ENCODE measurements at regions not wholly inside any gene's neighbourhood (a gene's known extent, or its start where the extent isn't known, plus 50 kb on each side); places are given as distances from the start of the nearest gene placed in this dataset.

DNA sequence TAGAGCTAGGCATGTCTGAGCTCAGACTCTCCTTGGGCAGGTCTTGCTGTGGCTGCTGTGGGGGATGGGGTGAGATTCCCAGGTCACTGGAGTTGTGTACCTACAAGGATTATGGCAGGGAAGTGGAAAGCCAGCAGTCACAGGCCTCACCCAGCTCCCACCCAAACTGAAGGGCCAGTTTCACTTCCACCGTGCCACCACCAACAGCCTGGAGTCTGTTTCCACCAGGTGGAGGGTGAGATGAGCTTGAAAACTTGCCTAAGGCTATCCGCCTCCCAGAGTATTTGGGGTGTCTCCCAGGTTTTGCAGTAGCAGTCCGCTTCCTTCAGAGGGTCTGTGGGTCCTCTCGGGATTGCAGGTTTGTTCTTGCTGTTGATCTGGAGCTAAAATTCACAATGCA lies 327.7 kb downstream of the PTPRC start:
- Mint-ChIP-seq H3K36me3 (peaks cover 5 to 22% of the 10 kb centered on the region in 2 donors), H3K9me3 (peaks cover 10 to 22% of the 10 kb centered on the region in 2 donors), H3K27ac (peak overlapping the region in 1 of 2 donors; percentile 26)
- DNase-seq (ENCODE audit: low spot score in 2 of 2) (no peak), ATAC-seq (no peak)

- no peak overlapping the region for H3K27ac Mint-ChIP-seq
- peaks cover 10 to 13% of the 10 kb centered on the region in 2 donors for H3K9me3 Mint-ChIP-seq
- ATAC-seq: peak; percentile 14 to 46
- peaks cover 5 to 18% of the 10 kb centered on the region in 2 donors for H3K36me3 Mint-ChIP-seq
- DNase-seq (ENCODE audit: low spot score in 2 of 2): no peak
Measured at GRCh38 chr1:198967566-198967965, 328.7 kb downstream of the PTPRC start.

DNA sequence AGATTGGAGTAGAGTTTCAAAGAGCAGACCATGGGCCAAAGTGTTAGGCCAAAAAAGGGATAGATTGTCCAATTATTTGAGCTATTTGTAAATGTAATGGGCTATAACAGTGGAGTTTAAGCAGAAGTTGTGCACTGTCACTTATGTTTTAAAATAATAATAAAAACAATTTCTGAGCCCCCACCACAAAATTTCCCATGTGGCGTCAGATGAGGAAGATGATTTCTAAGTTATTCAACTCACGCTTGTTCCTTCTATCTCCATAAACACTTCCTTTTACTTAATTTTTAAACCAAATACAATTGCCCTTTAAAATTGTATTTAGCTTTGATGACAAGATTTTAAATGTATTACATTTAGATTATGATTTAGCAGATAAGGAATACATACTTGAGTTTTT lies 330.0 kb downstream of the PTPRC start:
- Mint-ChIP-seq H3K36me3 (peaks cover 5 to 18% of the 10 kb centered on the region in 2 donors), H3K9me3 (peaks cover 6 to 9% of the 10 kb centered on the region in 2 donors), H3K27ac (no peak overlapping the region)
- no peak for DNase-seq (ENCODE audit: low spot score in 2 of 2)
- no peak for ATAC-seq

DNA sequence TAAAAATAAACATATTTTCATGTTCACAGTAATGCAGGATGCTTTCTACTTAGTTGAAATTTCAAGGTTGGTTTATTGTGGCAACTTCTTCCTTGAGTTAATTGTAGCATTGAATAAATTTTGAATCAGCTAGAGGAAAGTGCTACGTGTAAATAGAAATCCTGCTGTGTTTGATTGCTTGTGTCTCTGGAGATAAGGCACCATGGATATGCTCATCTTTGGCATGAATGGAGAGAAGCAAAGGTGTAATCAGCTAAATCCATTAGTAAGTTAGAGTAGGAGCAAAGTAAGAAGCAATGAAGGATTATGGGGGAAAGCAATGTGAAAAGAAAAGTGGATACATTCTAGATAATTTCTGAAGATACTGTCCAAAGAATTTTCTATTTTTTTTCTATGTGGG lies 331.1 kb downstream of the PTPRC start:
- no peak for ATAC-seq
- H3K27ac Mint-ChIP-seq: no peak overlapping the region

GRCh38 chr1:198970916-198971315 lies 332.1 kb downstream of the PTPRC start:
- peak in 1 of 2 donors; percentile 28 for ATAC-seq
- H3K9me3 Mint-ChIP-seq: peaks cover 2 to 6% of the 10 kb centered on the region in 2 donors
- peaks cover 2% of the 10 kb centered on the region in 2 donors for H3K36me3 Mint-ChIP-seq
- H3K27ac Mint-ChIP-seq: no peak overlapping the region
- no peak for DNase-seq (ENCODE audit: low spot score in 2 of 2)

More for the DNA sequence above, 331.1 kb downstream of the PTPRC start:
- Mint-ChIP-seq H3K9me3 (peaks cover 6 to 9% of the 10 kb centered on the region in 2 donors), H3K36me3 (peaks cover 5 to 11% of the 10 kb centered on the region in 2 donors)
- no peak for DNase-seq (ENCODE audit: low spot score in 2 of 2)

DNA sequence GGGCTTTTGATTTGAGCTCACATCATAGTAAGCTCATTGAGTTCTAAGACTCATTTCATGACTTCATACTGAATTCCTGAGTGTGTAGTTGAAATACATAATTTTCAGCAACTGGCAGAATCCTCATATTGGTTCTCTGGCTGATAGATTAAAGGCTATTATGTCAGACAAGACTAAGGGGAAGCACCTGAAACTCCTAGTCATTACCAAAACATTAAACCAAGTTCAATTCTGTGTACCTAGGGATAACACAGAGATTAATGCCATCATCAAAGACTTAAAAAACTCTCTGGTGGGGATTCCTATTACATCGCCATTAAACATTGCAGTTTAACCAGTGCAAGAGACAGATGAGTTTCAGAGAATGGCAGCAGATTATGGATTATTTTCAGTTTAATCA lies 339.1 kb downstream of the PTPRC start:
- no peak for DNase-seq (ENCODE audit: low spot score in 2 of 2)
- ATAC-seq: peak; percentile 52 to 94
- peaks cover 0 to 6% of the 10 kb centered on the region in 2 donors for H3K9me3 Mint-ChIP-seq
- H3K36me3 Mint-ChIP-seq: peaks cover 0 to 4% of the 10 kb centered on the region in 2 donors
- no peak overlapping the region for H3K27ac Mint-ChIP-seq

GRCh38 chr1:198978523-198978922 lies 339.7 kb downstream of the PTPRC start:
- peak; percentile 28 to 74 for ATAC-seq
- H3K27ac Mint-ChIP-seq: no peak overlapping the region

GRCh38 chr1:198986036-198986435 lies 347.2 kb downstream of the PTPRC start:
- peaks cover 0 to 6% of the 10 kb centered on the region in 2 donors for H3K9me3 Mint-ChIP-seq
- ATAC-seq (no peak), DNase-seq (ENCODE audit: low spot score in 2 of 2) (no peak)
- H3K36me3 Mint-ChIP-seq: peaks cover 0 to 6% of the 10 kb centered on the region in 2 donors
- H3K27ac Mint-ChIP-seq: no peak overlapping the region

More at GRCh38 chr1:198978523-198978922, 339.7 kb downstream of the PTPRC start:
- DNase-seq (ENCODE audit: low spot score in 2 of 2): no peak
- H3K36me3 Mint-ChIP-seq: peaks cover 0 to 4% of the 10 kb centered on the region in 2 donors
- peaks cover 0 to 6% of the 10 kb centered on the region in 2 donors for H3K9me3 Mint-ChIP-seq

- peaks cover 0 to 6% of the 10 kb centered on the region in 2 donors for H3K36me3 Mint-ChIP-seq
- ATAC-seq (no peak), DNase-seq (ENCODE audit: low spot score in 2 of 2) (no peak)
- no peak overlapping the region for H3K27ac Mint-ChIP-seq
- peaks cover 0 to 6% of the 10 kb centered on the region in 2 donors for H3K9me3 Mint-ChIP-seq
Measured at GRCh38 chr1:198986442-198986841, 347.6 kb downstream of the PTPRC start.

DNA sequence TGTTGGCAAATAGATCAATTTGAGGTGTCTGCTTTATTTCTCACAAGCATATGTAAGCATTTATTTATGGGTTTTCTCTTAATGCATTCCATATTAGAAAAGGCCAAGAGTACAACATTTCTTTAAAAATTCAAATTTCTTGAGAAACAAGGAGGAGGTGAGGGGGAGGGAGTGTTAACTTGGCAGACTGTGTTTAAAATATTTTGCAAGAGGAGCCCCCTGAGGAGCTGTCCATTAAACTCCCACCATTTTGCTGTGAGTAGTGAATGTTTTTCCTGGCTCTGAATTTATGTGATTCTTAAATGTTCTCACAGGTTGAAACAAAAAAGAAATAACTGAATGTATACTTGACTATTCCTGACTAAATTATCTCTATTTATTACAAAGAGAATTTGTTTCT lies 363.8 kb downstream of the PTPRC start:
- Mint-ChIP-seq H3K27ac (no peak overlapping the region), H3K36me3 (no peaks in the 10 kb centered on the region), H3K9me3 (no peaks in the 10 kb centered on the region)
- DNase-seq (ENCODE audit: low spot score in 2 of 2): no peak
- no peak for ATAC-seq

DNA sequence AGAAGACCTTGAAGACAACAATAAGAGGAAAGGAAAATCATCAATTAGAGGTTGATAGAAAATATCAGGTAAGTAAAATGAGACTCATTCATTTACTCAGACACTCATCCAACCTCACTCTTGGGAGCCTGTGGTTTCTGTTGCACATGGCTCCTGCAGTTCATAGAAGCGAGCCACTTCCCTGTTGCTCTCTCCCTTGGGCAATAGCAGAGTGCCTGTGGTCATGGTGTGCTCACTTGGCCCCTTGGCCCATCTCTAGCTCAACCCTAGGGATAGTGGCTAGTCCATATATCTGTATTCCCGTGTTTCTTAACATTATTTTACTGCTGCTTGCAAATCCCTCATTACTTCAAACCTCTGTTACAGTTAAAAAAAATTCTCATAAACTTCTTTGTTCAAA lies 368.6 kb downstream of the PTPRC start:
- Mint-ChIP-seq H3K27ac (no peak overlapping the region), H3K36me3 (no peaks in the 10 kb centered on the region), H3K9me3 (no peaks in the 10 kb centered on the region)
- ATAC-seq (no peak), DNase-seq (ENCODE audit: low spot score in 2 of 2) (no peak)

DNA sequence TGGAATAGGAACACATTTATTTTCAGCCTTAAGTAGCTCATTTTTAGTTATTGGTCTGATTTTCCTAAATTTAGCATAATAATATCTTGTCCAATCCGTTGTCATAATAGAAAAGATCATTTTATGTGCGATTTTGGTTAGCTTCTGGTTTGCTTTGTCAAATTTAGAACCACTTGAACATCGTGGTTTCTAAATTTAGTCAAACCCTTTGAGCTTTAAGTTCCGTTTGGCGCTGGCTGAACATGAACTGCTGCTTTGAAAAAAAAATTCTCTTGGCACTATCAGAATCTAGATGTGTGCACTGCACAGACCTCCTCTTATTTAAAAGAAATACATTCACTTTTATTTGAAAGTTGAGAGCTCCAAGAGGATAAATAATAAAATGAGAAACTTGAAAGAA lies 370.6 kb downstream of the PTPRC start:
- ATAC-seq (peak; percentile 68 to 93), DNase-seq (ENCODE audit: low spot score in 2 of 2) (peak in 1 of 2 donors; percentile 18)
- Mint-ChIP-seq H3K9me3 (no peaks in the 10 kb centered on the region), H3K36me3 (no peaks in the 10 kb centered on the region), H3K27ac (no peak overlapping the region)

DNA sequence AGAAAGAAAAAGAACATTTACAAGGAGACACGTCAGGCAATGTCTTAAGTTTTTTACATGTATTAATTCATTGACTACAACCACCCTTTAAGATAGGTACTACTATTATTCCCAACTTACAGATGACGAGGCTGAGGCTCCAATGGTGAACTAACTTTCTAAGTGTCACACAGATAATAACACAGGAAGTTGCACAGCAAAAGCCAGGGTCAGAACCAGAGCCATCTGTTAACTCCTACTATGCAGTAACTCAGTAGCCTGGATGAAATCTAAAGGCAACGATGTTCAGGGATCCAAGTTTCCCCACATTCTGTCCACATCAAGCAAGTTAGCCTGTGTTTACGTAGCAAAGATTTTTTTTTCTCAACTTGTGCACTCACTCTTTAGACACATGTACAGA lies 371.7 kb downstream of the PTPRC start:
- peak in 1 of 2 donors; percentile 43 for ATAC-seq
- Mint-ChIP-seq H3K9me3 (no peaks in the 10 kb centered on the region), H3K27ac (peak overlapping the region in 1 of 2 donors; percentile 9), H3K36me3 (no peaks in the 10 kb centered on the region)
- no peak for DNase-seq (ENCODE audit: low spot score in 2 of 2)

DNA sequence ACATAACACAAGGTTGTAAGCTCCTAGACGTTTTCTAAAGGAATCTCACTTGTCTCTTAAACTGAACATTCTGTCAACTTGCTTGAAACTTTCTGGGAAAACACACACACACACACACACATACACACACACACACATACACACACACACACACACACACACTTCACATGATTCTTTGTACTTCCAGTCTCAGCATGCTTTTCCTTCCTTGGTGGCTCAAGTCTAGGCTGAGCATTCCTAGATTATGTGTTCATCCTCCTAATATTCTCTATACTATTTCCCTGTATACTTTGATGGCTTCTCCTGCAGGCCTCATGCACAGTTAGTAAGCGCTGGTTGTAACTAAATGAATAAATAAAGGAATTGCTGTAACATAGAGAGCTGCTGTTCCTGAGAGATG lies 372.1 kb downstream of the PTPRC start:
- DNase-seq (ENCODE audit: low spot score in 2 of 2): no peak

DNA sequence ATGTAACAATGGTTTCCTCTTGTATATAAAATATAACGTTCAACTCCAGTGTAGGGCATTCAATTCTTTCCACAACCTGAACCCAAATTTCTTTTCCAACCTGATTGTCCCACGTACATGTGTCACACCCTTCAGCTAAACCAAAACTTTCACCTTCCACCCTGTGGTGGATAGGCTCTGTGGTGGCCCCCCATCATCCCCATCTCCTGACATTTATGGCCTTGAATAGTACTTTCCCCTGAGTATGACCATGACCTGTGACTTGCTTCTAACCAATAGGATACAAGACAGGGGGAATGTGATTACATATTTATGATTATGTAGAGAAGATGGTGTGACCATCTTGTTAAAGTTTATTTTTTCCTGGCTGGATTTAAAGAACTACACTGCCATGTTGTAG lies 377.0 kb downstream of the PTPRC start:
- H3K36me3 Mint-ChIP-seq: no peaks in the 10 kb centered on the region
- no peaks in the 10 kb centered on the region for H3K9me3 Mint-ChIP-seq
- DNase-seq (ENCODE audit: low spot score in 2 of 2): no peak
- no peak for ATAC-seq
- peak overlapping the region in 1 of 2 donors; percentile 19 for H3K27ac Mint-ChIP-seq

More for the DNA sequence above, 372.1 kb downstream of the PTPRC start:
- ATAC-seq: no peak
- Mint-ChIP-seq H3K36me3 (no peaks in the 10 kb centered on the region), H3K9me3 (no peaks in the 10 kb centered on the region), H3K27ac (peak overlapping the region in 1 of 2 donors; percentile 9)

GRCh38 chr1:199018471-199019135 lies 379.8 kb downstream of the PTPRC start:
- H3K9me3 Mint-ChIP-seq: no peaks in the 10 kb centered on the region
- no peaks in the 10 kb centered on the region for H3K36me3 Mint-ChIP-seq
- no peak overlapping the region for H3K27ac Mint-ChIP-seq

DNA sequence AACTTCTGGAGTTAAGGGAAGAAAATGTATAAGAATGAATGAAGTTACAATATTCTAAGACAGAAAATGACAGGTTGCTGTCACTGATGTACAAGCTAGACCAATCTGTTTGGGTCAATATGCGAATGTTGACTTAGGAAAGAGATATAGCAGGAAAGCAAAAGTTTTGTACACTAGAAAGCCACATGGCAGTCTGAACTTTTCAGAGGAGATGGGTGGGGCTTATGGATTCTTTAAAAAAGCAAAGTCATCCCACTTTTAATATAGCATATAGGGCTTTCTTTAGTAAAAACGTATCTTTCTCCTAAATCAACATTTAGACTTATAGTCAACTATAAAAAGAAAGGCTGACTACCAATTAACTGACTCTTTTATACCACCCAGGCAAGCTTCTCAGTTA lies 381.2 kb downstream of the PTPRC start:
- Mint-ChIP-seq H3K27ac (no peak overlapping the region), H3K9me3 (no peaks in the 10 kb centered on the region), H3K36me3 (no peaks in the 10 kb centered on the region)
- no peak for DNase-seq (ENCODE audit: low spot score in 2 of 2)
- ATAC-seq: no peak

More at GRCh38 chr1:199018471-199019135, 379.8 kb downstream of the PTPRC start:
- no peak for DNase-seq (ENCODE audit: low spot score in 2 of 2)
- ATAC-seq: no peak

- Mint-ChIP-seq H3K36me3 (no peaks in the 10 kb centered on the region), H3K27ac (no peak overlapping the region), H3K9me3 (no peaks in the 10 kb centered on the region)
- ATAC-seq (no peak), DNase-seq (ENCODE audit: low spot score in 2 of 2) (no peak)
Measured at GRCh38 chr1:199020904-199021303, 382.1 kb downstream of the PTPRC start.

Data from activated naive CD4-positive, alpha-beta T cell treated with anti-CD3 and anti-CD28 coated beads, Interleukin-2, amount 50 U/mL, for 72 hours (primary cell).